H1 (cell line): ENCODE measurements at regions not wholly inside any gene's neighbourhood (a gene's known extent, or its start where the extent isn't known, plus 50 kb on each side); places are given as distances from the start of the nearest gene placed in this dataset.

ENCODE experiments used
- BRCA1 ChIP-seq: IDR thresholded peaks from 2 replicates; pipeline ENCODE4 v1.6.1; 2012; ENCODE audit warnings: low read depth, low read length, improper control_type of control experiment
- CHD1 ChIP-seq: IDR thresholded peaks from 2 replicates; pipeline ENCODE4 v1.6.1; 2012; ENCODE audit warnings: low read depth, low read length, improper control_type of control experiment
- GTF2F1 ChIP-seq: IDR thresholded peaks from 2 replicates; pipeline ENCODE4 v1.6.1; 2012; ENCODE audit warnings: low read depth, low read length, improper control_type of control experiment, borderline replicate concordance

DNA sequence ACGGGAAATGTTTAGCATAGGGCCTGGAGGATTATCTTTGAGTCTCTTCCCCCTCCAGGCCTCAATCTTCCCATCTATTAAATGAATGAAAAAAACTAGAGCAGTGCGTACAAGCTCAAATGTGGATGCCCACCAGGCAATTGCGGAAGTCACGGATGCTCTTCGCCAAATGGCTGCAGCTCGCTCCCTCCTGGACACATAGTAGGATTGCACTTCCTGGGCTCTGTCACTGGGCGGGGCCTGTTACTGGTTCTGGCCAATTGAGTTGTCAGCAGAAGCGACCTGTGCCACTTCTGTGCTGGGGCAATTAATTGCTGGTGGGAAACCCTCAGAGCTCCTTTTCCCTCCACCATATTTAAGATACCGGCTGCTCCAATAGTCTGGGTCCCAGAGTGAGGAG is 168.2 kb upstream of the IRX6 start (continued):
- TF ChIP-seq BRCA1 (no peak), CHD1 (no peak), GTF2F1 (no peak)
